SKM-1 treated with dmso at 0.1 percent for 144 hours (cell line): ENCODE measurements at regions not wholly inside any gene's neighbourhood (a gene's known extent, or its start where the extent isn't known, plus 50 kb on each side); places are given as distances from the start of the nearest gene placed in this dataset.
"Not testable (repeated sequence)": the region's sequence is repeated elsewhere in the genome, so short reads cannot be mapped to it uniquely, and the experiment has no call there.

Experiments
- DNase-seq: peaks from one replicate; lab custom pipeline; 2025; ENCODE audit not compliant: unreplicated experiment; lab: John Stamatoyannopoulos, UW

- no peak for DNase-seq
Measured at GRCh38 chr15:96172417-96172816, 158.1 kb upstream of the NR2F2 start.

- no peak for DNase-seq
Measured at GRCh38 chr15:96176831-96177230, 153.7 kb upstream of the NR2F2 start.

- no peak for DNase-seq
Measured at GRCh38 chr15:96177279-96177678, 153.2 kb upstream of the NR2F2 start.

GRCh38 chr15:96180087-96180748 lies 150.3 kb upstream of the NR2F2 start:
- DNase-seq: no peak

GRCh38 chr15:96181217-96181616 lies 149.3 kb upstream of the NR2F2 start:
- no peak for DNase-seq

GRCh38 chr15:96181873-96182301 lies 148.6 kb upstream of the NR2F2 start:
- DNase-seq: no peak

- DNase-seq: no peak
Measured at GRCh38 chr15:96182736-96183513, 147.6 kb upstream of the NR2F2 start.

- no peak for DNase-seq
Measured at GRCh38 chr15:96183514-96183850, 147.0 kb upstream of the NR2F2 start.

GRCh38 chr15:96183867-96184266 lies 146.6 kb upstream of the NR2F2 start:
- no peak for DNase-seq

GRCh38 chr15:96184297-96184696 lies 146.2 kb upstream of the NR2F2 start:
- no peak for DNase-seq

- DNase-seq: no peak
Measured at GRCh38 chr15:96186105-96186504, 144.4 kb upstream of the NR2F2 start.

- DNase-seq: no peak
Measured at GRCh38 chr15:96187341-96188305, 142.9 kb upstream of the NR2F2 start.

- no peak for DNase-seq
Measured at GRCh38 chr15:96197721-96198120, 132.8 kb upstream of the NR2F2 start.

- no peak for DNase-seq
Measured at GRCh38 chr15:96199111-96199510, 131.4 kb upstream of the NR2F2 start.

- no peak for DNase-seq
Measured at GRCh38 chr15:96200357-96200967, 130.0 kb upstream of the NR2F2 start.

- DNase-seq: no peak
Measured at GRCh38 chr15:96201696-96202095, 128.8 kb upstream of the NR2F2 start.

GRCh38 chr15:96205588-96205987 lies 124.9 kb upstream of the NR2F2 start:
- DNase-seq: not testable (repeated sequence)

GRCh38 chr15:96207377-96208006 lies 123.0 kb upstream of the NR2F2 start:
- no peak for DNase-seq

GRCh38 chr15:96209285-96209735 lies 121.2 kb upstream of the NR2F2 start:
- no peak for DNase-seq

GRCh38 chr15:96213045-96213444 lies 117.5 kb upstream of the NR2F2 start:
- no peak for DNase-seq

- no peak for DNase-seq
Measured at GRCh38 chr15:96213896-96214295, 116.6 kb upstream of the NR2F2 start.
